GM21360 (cell line): ENCODE measurements at regions not wholly inside any gene's neighbourhood (a gene's known extent, or its start where the extent isn't known, plus 50 kb on each side); places are given as distances from the start of the nearest gene placed in this dataset.
"Not testable (repeated sequence)": the region's sequence is repeated elsewhere in the genome, so short reads cannot be mapped to it uniquely, and the experiment has no call there.

Experiments used
- ATAC-seq: cut with Tn5 transposase; IDR thresholded peaks from one replicate; pipeline ENCODE4 v1.9.1; 2021; ENCODE audit warnings: mild to moderate bottlenecking, moderate library complexity; ENCODE audit not compliant: unreplicated experiment

- ATAC-seq, result no peak
Observed at GRCh38 chr22:49678137-49678841, 149.4 kb downstream of the BRD1 start.

- ATAC-seq, result no peak
Observed at GRCh38 chr22:49677495-49677889, 150.2 kb downstream of the BRD1 start.

- no peak for ATAC-seq
Observed at GRCh38 chr22:49676783-49677494, 150.7 kb downstream of the BRD1 start.

GRCh38 chr22:49676230-49676629, 151.4 kb downstream of the BRD1 start:
- ATAC-seq, result no peak

- ATAC-seq, result no peak
Observed at GRCh38 chr22:49674479-49675050, 153.1 kb downstream of the BRD1 start.

- ATAC-seq, result no peak
Observed at GRCh38 chr22:49673048-49673447, 154.6 kb downstream of the BRD1 start.

- no peak for ATAC-seq
Observed at GRCh38 chr22:49672014-49672516, 155.6 kb downstream of the BRD1 start.

GRCh38 chr22:49671331-49672013, 156.2 kb downstream of the BRD1 start:
- ATAC-seq, result no peak

GRCh38 chr22:49670456-49671330, 157.0 kb downstream of the BRD1 start:
- no peak for ATAC-seq

- not testable (repeated sequence) for ATAC-seq
Observed at GRCh38 chr22:49669969-49670455, 157.7 kb downstream of the BRD1 start.

- ATAC-seq, result not testable (repeated sequence)
Observed at GRCh38 chr22:49669427-49669968, 158.2 kb downstream of the BRD1 start.

GRCh38 chr22:49668402-49668801, 159.3 kb downstream of the BRD1 start:
- no peak for ATAC-seq

GRCh38 chr22:49667236-49667635, 160.4 kb downstream of the BRD1 start:
- ATAC-seq, result no peak

GRCh38 chr22:49666146-49666809, 161.4 kb downstream of the BRD1 start:
- no peak for ATAC-seq

GRCh38 chr22:49664891-49665290, 162.8 kb downstream of the BRD1 start:
- ATAC-seq, result no peak

GRCh38 chr22:49664371-49664881, 163.2 kb downstream of the BRD1 start:
- no peak for ATAC-seq

- no peak for ATAC-seq
Observed at GRCh38 chr22:49663823-49664222, 163.8 kb downstream of the BRD1 start.

- no peak for ATAC-seq
Observed at GRCh38 chr22:49663311-49663711, 164.4 kb downstream of the BRD1 start.

GRCh38 chr22:49662681-49663080, 165.0 kb downstream of the BRD1 start:
- ATAC-seq, result no peak
